Hepatocyte (in vitro differentiated cells): ENCODE measurements at regions not wholly inside any gene's neighbourhood (a gene's known extent, or its start where the extent isn't known, plus 50 kb on each side); places are given as distances from the start of the nearest gene placed in this dataset.

Source experiments
- EZH2phosphoT487 ChIP-seq: fragments of 200-600 bp; sonication (generic); IDR thresholded peaks from one replicate; pipeline ENCODE4 v1.6.1; 2018; ENCODE audit warnings: antibody characterized with exemption, mild to moderate bottlenecking, low read depth, moderate library complexity; ENCODE audit not compliant: unreplicated experiment, severe bottlenecking
- TF ChIP-seq, protein P1 (sequence below): fragments of 200-600 bp; sonication (generic); IDR thresholded peaks from 2 replicates; pipeline ENCODE4 v1.5.1; 2016; ENCODE audit warnings: antibody characterized with exemption, mild to moderate bottlenecking; ENCODE audit not compliant: poor library complexity

DNA sequence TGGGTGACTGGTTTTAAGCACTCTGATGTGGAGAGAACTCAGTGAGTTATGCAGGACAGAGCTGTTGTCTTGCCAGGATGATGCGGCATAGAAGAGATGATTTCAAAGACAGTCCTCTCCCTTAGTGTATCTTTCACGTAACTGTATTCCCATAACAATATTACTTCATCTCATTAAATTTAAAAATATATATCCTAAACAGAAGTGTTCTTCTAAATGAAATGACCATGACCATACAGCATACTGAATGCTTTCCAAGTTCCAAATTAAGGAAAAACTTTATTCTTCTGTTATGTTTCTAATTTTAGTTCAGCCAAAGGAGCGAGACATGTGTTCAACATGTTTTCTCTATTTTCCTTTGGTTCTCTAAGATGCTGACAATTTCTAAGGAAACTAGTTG lies 600.1 kb upstream of the FSHR start:
- TF ChIP-seq, protein P1, sequence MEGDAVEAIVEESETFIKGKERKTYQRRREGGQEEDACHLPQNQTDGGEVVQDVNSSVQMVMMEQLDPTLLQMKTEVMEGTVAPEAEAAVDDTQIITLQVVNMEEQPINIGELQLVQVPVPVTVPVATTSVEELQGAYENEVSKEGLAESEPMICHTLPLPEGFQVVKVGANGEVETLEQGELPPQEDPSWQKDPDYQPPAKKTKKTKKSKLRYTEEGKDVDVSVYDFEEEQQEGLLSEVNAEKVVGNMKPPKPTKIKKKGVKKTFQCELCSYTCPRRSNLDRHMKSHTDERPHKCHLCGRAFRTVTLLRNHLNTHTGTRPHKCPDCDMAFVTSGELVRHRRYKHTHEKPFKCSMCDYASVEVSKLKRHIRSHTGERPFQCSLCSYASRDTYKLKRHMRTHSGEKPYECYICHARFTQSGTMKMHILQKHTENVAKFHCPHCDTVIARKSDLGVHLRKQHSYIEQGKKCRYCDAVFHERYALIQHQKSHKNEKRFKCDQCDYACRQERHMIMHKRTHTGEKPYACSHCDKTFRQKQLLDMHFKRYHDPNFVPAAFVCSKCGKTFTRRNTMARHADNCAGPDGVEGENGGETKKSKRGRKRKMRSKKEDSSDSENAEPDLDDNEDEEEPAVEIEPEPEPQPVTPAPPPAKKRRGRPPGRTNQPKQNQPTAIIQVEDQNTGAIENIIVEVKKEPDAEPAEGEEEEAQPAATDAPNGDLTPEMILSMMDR, result no peak
- no peak for TF ChIP-seq EZH2phosphoT487
